ENCODE measurements at regions not wholly inside any gene's neighbourhood (a gene's known extent, or its start where the extent isn't known, plus 50 kb on each side); places are given as distances from the start of the nearest gene placed in this dataset.

DNA sequence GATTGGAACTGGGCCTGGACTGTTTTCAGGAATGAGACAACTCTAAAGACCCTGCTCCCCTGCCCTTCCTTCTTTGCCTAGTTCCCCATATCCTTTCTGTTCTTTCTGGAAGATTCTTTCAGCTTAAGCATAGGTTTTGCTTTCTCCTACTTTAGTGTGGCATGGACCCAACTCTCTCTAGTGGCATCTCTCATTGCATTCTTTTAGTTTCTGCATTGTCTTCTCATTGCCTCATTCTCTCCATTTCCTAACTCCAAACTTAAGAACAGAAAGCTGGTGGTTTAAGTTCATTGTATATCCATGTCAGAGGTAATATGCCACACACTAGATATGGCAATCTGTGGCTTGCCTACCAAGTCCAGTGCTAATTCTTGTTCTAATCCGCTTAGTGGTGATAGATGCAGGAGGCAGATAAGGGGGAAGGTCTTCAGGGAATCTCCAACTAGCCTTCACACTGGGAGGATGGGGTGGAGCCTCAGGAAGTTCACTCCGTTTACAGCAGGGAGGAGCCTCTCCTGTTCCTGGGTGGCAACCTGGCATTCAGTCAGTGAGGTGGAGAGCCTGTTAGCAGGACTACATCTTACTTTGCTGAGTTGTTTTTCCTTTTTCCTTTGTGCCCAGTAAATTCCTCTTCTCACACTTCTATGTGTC lies 165.1 kb upstream of the LMNTD1 start:
- TF ChIP-seq CTCF (conservative IDR thresholded peaks at IDR 0.05; ENCODE audit: low read depth, low read length), result no peak
- TF ChIP-seq EZH2phosphoT487 (IDR thresholded peaks at IDR 0.05; ENCODE audit: borderline replicate concordance, low read length), result no peak
- no peak for TF ChIP-seq EZH2 (IDR thresholded peaks at IDR 0.05; ENCODE audit: low read length, unreplicated experiment)
